Immature natural killer cell (primary cell): ENCODE measurements at regions not wholly inside any gene's neighbourhood (a gene's known extent, or its start where the extent isn't known, plus 50 kb on each side); places are given as distances from the start of the nearest gene placed in this dataset.
A peak's percentile ranks its signal among the peaks of the same experiment; 100 is the strongest.

Experiments
- DNase-seq, 3 donors: peaks; one replicate each; pipeline ENCODE4 v3.0.0; 2022; ENCODE audit warnings: mixed read lengths in 1 of 3
- H3K27ac Mint-ChIP-seq, 6 donors: one replicate each; pipeline ENCODE4 v1.8.0; 2020; ENCODE audit warnings: mixed read lengths in 6 of 6, mild to moderate bottlenecking in 5 of 6, inconsistent platforms in 4 of 6, moderate library complexity in 3 of 6
- H3K27me3 Mint-ChIP-seq, 3 donors: one replicate each; pipeline ENCODE4 v1.8.0; 2020 to 2021; ENCODE audit warnings: low read depth in 3 of 3, mild to moderate bottlenecking in 3 of 3, mixed read lengths in 3 of 3, moderate library complexity in 3 of 3, inconsistent platforms in 1 of 3
- H3K36me3 Mint-ChIP-seq, 3 donors: one replicate each; pipeline ENCODE4 v1.8.0; 2020; ENCODE audit warnings: mixed read lengths in 3 of 3, inconsistent platforms in 2 of 3, mild to moderate bottlenecking in 2 of 3
- H3K4me1 Mint-ChIP-seq, 2 donors: one replicate each; pipeline ENCODE4 v1.8.0; 2020; ENCODE audit warnings: inconsistent platforms in 2 of 2, mild to moderate bottlenecking in 2 of 2, mixed read lengths in 2 of 2, moderate library complexity in 1 of 2
- H3K4me3 Mint-ChIP-seq, 5 donors: one replicate each; pipeline ENCODE4 v1.8.0; 2020; ENCODE audit warnings: mild to moderate bottlenecking in 5 of 5, mixed read lengths in 5 of 5, inconsistent platforms in 3 of 5, moderate library complexity in 3 of 5
- H3K9me3 Mint-ChIP-seq, 6 donors: one replicate each; pipeline ENCODE4 v1.8.0; 2020; ENCODE audit warnings: mild to moderate bottlenecking in 6 of 6, mixed read lengths in 6 of 6, inconsistent platforms in 4 of 6, moderate library complexity in 3 of 6

- Mint-ChIP-seq H3K4me1 (peaks cover 65 to 80% of the 10 kb centered on the region in 2 donors), H3K9me3 (no peaks in the 10 kb centered on the region), H3K4me3 (peak overlapping the region in 3 of 5 donors; percentile 5 to 42 (median 21)), H3K36me3 (peaks cover 0 to 4% (median 0%) of the 10 kb centered on the region in 3 donors), H3K27me3 (peaks cover 4 to 37% (median 16%) of the 10 kb centered on the region in 3 donors), H3K27ac (peak overlapping the region in 4 of 6 donors; percentile 12 to 65 (median 52))
- no peak for DNase-seq
These were observed 175.3 kb upstream of the KLF14 start for GRCh38 chr7:130909161-130909836.

- Mint-ChIP-seq H3K4me3 (peak overlapping the region in 1 of 5 donors; percentile 1), H3K36me3 (peaks cover 0 to 4% (median 0%) of the 10 kb centered on the region in 3 donors), H3K27ac (peak overlapping the region in 3 of 6 donors; percentile 31 to 59 (median 58)), H3K4me1 (peaks cover 69 to 86% of the 10 kb centered on the region in 2 donors), H3K27me3 (peaks cover 4 to 42% (median 19%) of the 10 kb centered on the region in 3 donors), H3K9me3 (no peaks in the 10 kb centered on the region)
- no peak for DNase-seq
These were observed 176.1 kb upstream of the KLF14 start for GRCh38 chr7:130909881-130910672.

- Mint-ChIP-seq H3K9me3 (no peaks in the 10 kb centered on the region), H3K4me3 (peak overlapping the region; percentile 26 to 98 (median 95)), H3K27ac (peak overlapping the region; percentile 28 to 98 (median 96)), H3K36me3 (peaks cover 0 to 4% (median 0%) of the 10 kb centered on the region in 3 donors), H3K4me1 (peaks cover 76 to 91% of the 10 kb centered on the region in 2 donors), H3K27me3 (peaks cover 4 to 47% (median 20%) of the 10 kb centered on the region in 3 donors)
- DNase-seq: no peak
These were observed 177.2 kb upstream of the KLF14 start for GRCh38 chr7:130910949-130911944.

GRCh38 chr7:130912082-130912861, 178.3 kb upstream of the KLF14 start:
- Mint-ChIP-seq H3K36me3 (peaks cover 0 to 4% (median 0%) of the 10 kb centered on the region in 3 donors), H3K4me1 (peaks cover 81 to 92% of the 10 kb centered on the region in 2 donors), H3K27ac (peak overlapping the region; percentile 95 to 98 (median 96)), H3K27me3 (peaks cover 4 to 48% (median 20%) of the 10 kb centered on the region in 3 donors), H3K9me3 (no peaks in the 10 kb centered on the region), H3K4me3 (peak overlapping the region; percentile 92 to 98 (median 95))
- DNase-seq: peak in 2 of 3 donors; percentile 11 to 32

GRCh38 chr7:130912862-130913638, 179.0 kb upstream of the KLF14 start:
- Mint-ChIP-seq H3K27me3 (peaks cover 4 to 51% (median 20%) of the 10 kb centered on the region in 3 donors), H3K9me3 (no peaks in the 10 kb centered on the region), H3K4me3 (peak overlapping the region; percentile 92 to 98 (median 95)), H3K36me3 (peaks cover 0 to 4% (median 0%) of the 10 kb centered on the region in 3 donors), H3K4me1 (peaks cover 83 to 94% of the 10 kb centered on the region in 2 donors), H3K27ac (peak overlapping the region; percentile 95 to 98 (median 96))
- DNase-seq: peak; percentile 81 to 84 (median 82)

- no peaks in the 10 kb centered on the region for H3K36me3 Mint-ChIP-seq
- peaks cover 4 to 55% (median 20%) of the 10 kb centered on the region in 3 donors for H3K27me3 Mint-ChIP-seq
- peak overlapping the region; percentile 92 to 98 (median 95) for H3K4me3 Mint-ChIP-seq
- DNase-seq: no peak
- no peaks in the 10 kb centered on the region for H3K9me3 Mint-ChIP-seq
- H3K27ac Mint-ChIP-seq: peak overlapping the region; percentile 95 to 98 (median 96)
- peaks cover 86 to 98% of the 10 kb centered on the region in 2 donors for H3K4me1 Mint-ChIP-seq
These were observed 179.9 kb upstream of the KLF14 start for GRCh38 chr7:130913639-130914553.

GRCh38 chr7:130914554-130915294, 180.7 kb upstream of the KLF14 start:
- Mint-ChIP-seq H3K36me3 (no peaks in the 10 kb centered on the region), H3K27me3 (peaks cover 4 to 52% (median 16%) of the 10 kb centered on the region in 3 donors), H3K4me3 (peak overlapping the region; percentile 55 to 98 (median 95)), H3K27ac (peak overlapping the region; percentile 95 to 98 (median 96)), H3K9me3 (no peaks in the 10 kb centered on the region), H3K4me1 (peaks cover 80 to 98% of the 10 kb centered on the region in 2 donors)
- no peak for DNase-seq

GRCh38 chr7:130917669-130918128, 183.7 kb upstream of the KLF14 start:
- Mint-ChIP-seq H3K36me3 (peaks cover 0 to under 1% (median 0%) of the 10 kb centered on the region in 3 donors), H3K27ac (peak overlapping the region; percentile 0 to 81 (median 56)), H3K4me1 (peaks cover 54 to 81% of the 10 kb centered on the region in 2 donors), H3K9me3 (no peaks in the 10 kb centered on the region), H3K27me3 (peaks cover 4 to 40% (median 12%) of the 10 kb centered on the region in 3 donors), H3K4me3 (peak overlapping the region in 1 of 5 donors; percentile 18)
- DNase-seq: no peak

GRCh38 chr7:130918129-130919052, 184.4 kb upstream of the KLF14 start:
- Mint-ChIP-seq H3K27ac (peak overlapping the region; percentile 0 to 81 (median 56)), H3K4me1 (peaks cover 57 to 83% of the 10 kb centered on the region in 2 donors), H3K27me3 (peaks cover 2 to 33% (median 10%) of the 10 kb centered on the region in 3 donors), H3K9me3 (no peaks in the 10 kb centered on the region), H3K4me3 (peak overlapping the region in 1 of 5 donors; percentile 18), H3K36me3 (peaks cover 0 to 5% (median 4%) of the 10 kb centered on the region in 3 donors)
- no peak for DNase-seq
